C4-2B (cell line): ENCODE measurements at regions not wholly inside any gene's neighbourhood (a gene's known extent, or its start where the extent isn't known, plus 50 kb on each side); places are given as distances from the start of the nearest gene placed in this dataset.

Source experiments
- H3K27ac ChIP-seq: fragments of 450-650 bp; 2 replicates; pipeline ENCODE4 v1.5.1; 2017
- CTCF ChIP-seq: fragments of 450-650 bp; conservative IDR thresholded peaks from 2 replicates; pipeline ENCODE4 v1.5.1; 2017; ENCODE audit warnings: mild to moderate bottlenecking
- ZFX ChIP-seq: fragments of 450-650 bp; IDR thresholded peaks from 2 replicates; pipeline ENCODE4 v1.6.1; 2017

DNA sequence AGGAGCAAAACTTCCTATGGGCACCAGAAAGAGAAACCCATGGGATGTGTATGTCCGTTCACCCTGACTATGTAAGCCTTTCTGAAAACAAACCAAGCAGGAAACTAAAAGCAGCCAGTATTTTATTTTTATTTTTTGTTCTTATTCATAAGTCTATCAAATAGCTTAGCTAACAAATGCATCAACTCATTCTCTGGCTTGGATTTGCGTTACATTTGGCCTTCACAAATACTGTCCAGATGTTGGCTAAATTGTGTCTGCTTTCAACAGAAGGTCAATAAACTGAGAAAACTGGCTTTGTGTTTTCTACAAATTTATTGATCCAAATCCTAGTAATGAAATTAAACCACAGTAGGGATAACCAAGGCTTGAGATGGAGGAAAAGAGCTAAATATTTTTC, 379.0 kb downstream of the NOVA1 start:
- H3K27ac ChIP-seq, result no peak overlapping the region
- no peak for TF ChIP-seq CTCF
- no peak for TF ChIP-seq ZFX

DNA sequence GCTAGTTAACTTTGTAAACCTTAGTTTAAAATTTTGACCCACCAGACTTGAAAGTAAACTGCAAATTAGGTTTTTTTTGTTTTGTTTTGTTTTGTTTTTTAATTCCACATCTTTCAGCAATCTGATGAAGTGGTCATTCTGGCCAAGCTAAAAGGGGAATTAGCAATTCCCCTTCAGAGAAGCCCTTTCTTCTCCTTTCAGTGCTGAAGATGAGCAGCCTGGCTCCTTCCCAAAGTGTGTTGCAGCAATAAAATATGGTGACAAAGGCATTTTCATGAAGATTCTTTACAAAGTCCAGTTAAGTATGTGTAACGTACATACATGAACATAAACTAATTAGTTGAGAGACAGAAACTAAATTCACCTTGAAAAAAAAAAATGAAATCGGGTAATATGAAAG, 380.1 kb downstream of the NOVA1 start:
- TF ChIP-seq ZFX, result no peak
- no peak for TF ChIP-seq CTCF

DNA sequence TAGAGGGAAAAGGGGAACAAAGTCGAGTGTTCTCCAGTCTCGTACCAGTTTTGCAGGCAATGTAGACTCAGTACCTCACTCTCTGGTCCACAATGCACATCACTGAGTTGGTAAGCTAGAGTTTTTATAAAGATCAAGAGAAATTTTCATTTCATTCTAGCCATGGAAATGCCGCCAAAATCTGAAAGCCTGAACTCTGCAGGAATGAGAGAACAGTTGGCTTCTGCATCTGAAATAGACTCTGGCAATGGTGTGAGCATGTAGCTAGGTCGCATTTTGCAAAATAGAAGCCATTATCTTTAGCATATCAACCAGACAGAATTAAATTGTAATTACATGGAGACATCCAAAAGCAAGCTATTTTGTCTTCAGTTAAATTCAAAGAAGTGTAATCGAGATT, 381.0 kb downstream of the NOVA1 start:
- TF ChIP-seq CTCF, result no peak
- H3K27ac ChIP-seq, result no peak overlapping the region

More for the DNA sequence above, 380.1 kb downstream of the NOVA1 start:
- H3K27ac ChIP-seq, result no peak overlapping the region

- no peak for TF ChIP-seq CTCF
- no peak for TF ChIP-seq ZFX
- H3K27ac ChIP-seq, result no peak overlapping the region
Measured at GRCh38 chr14:26213846-26214575, 383.8 kb downstream of the NOVA1 start.

- H3K27ac ChIP-seq, result no peak overlapping the region
- TF ChIP-seq CTCF (no peak), ZFX (no peak)
Measured at GRCh38 chr14:26209699-26210098, 388.1 kb downstream of the NOVA1 start.

DNA sequence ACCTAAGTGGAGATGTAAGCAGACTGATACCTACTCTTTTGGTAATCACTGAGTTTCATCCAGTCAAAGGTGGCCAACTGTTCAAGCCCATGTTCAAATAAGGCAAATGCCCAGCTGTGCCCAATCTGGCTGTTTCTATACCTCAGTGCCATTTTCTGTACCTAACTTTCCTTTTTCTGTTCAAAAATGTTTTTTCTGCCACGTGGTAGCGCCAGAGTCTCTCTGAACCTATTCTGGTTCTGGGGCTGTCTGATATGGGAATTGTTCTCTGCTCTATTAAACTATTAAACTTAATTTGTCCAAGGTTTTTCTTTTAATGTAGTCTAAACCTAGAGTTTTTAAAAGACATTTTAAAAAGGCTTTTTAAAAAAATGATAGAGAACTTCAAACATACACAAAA, 391.2 kb downstream of the NOVA1 start:
- TF ChIP-seq ZFX (no peak), CTCF (peak; percentile 26; the same call in 1 of the 2 replicates)
- H3K27ac ChIP-seq, result no peak overlapping the region

GRCh38 chr14:26204728-26205479, 392.9 kb downstream of the NOVA1 start:
- no peak overlapping the region for H3K27ac ChIP-seq
- TF ChIP-seq ZFX (no peak), CTCF (no peak)
